ENCODE measurements at regions not wholly inside any gene's neighbourhood (a gene's known extent, or its start where the extent isn't known, plus 50 kb on each side); places are given as distances from the start of the nearest gene placed in this dataset.

DNA sequence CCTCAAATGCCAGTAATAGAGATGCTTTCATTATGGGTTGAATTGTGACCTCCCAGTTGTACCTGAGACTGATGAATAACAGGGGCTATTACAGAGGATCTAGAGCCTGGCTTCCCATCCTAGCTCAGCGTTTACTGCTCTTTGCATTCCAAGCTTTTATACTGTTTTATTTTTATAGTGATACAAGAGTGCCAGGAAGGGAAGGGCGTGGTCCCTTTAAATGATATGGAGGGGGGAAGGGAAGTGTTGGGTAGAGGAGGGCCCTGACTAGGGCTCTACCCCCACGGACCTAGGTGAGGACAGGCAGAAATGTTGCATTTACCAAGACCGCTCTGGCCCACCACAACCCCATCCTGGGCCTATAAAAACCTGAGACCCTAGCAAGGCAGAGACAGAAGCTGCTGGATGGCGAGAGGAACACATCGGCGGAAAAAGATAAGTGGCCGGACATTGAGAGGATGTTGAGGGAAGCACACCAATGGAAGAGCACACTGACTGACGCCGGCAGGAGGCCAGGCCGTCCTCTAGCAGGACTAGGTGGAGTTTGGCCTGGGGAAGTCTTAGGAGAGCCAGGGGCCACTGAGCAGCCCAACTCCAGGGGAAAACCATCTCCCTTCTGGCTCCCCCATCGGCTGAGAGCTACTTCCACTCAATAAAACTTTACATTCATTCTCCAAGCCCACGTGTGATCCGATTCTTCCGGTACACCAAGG, 1025.9 kb downstream of the TTLL7 start:
- Histone ChIP-seq H3K9me3 (no peaks in the 10 kb centered on the region), H3K4me1 (no peaks in the 10 kb centered on the region), H3K36me3 (no peaks in the 10 kb centered on the region), H3K27me3 (no peaks in the 10 kb centered on the region), H3K4me3 (no peak overlapping the region), H3K27ac (no peak overlapping the region)
- 50 to 81% methylated on average over 2 to 15 of the region's 15 CpGs for WGBS, 2 donors (ENCODE audit: low coverage in 1 of 2)
- no peak for DNase-seq
- in situ Hi-C loops (cut with MboI; ENCODE audit: low pct_ligation_motif_present in 1 of 4, low pct_unique_long_range_greater_than_20kb in 1 of 4, low sequenced_read_pairs in 3 of 4) (no loop called here), intact Hi-C loops (cut with DNase I; ENCODE audit: low total_unique reads) (no loop called here)
- TF ChIP-seq POLR2AphosphoS5 (IDR thresholded peaks at IDR 0.05) = no peak

DNA sequence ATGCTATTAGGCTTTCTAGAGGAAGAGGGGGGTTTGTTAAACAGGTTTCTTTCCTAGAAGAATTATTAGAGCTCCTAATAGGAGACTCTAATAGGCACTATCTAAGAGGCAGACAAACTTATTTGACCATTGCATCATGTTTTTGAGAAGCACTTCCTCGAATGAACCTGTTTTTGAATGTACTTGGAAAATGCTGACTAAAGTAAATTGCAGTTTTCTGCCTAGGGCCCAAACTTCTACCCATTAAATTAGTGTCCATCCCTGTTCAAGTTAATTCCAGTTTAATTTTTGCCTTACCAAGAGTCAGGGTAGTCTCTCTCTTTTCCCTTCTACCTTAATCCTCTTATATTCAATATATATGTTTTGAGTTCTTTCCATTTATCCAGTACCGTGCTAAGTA, 1029.6 kb downstream of the TTLL7 start:
- no peaks in the 10 kb centered on the region for H3K4me1 ChIP-seq
- DNase-seq = no peak
- no peaks in the 10 kb centered on the region for H3K36me3 ChIP-seq
- no peak overlapping the region for H3K4me3 ChIP-seq
- H3K27me3 ChIP-seq = no peaks in the 10 kb centered on the region
- in situ Hi-C loops (cut with MboI; ENCODE audit: low pct_ligation_motif_present in 1 of 4, low pct_unique_long_range_greater_than_20kb in 1 of 4, low sequenced_read_pairs in 3 of 4) (no loop called here), intact Hi-C loops (cut with DNase I; ENCODE audit: low total_unique reads) (no loop called here)
- 83 to 100% methylated on average over 1 to 2 of the region's 2 CpGs for WGBS, 2 donors (ENCODE audit: low coverage in 1 of 2)
- TF ChIP-seq POLR2A (IDR thresholded peaks at IDR 0.05) (no peak), EP300 (IDR thresholded peaks at IDR 0.05; ENCODE audit: low read depth) (no peak)
- H3K27ac ChIP-seq = no peak overlapping the region
- H3K9me3 ChIP-seq = no peaks in the 10 kb centered on the region

DNA sequence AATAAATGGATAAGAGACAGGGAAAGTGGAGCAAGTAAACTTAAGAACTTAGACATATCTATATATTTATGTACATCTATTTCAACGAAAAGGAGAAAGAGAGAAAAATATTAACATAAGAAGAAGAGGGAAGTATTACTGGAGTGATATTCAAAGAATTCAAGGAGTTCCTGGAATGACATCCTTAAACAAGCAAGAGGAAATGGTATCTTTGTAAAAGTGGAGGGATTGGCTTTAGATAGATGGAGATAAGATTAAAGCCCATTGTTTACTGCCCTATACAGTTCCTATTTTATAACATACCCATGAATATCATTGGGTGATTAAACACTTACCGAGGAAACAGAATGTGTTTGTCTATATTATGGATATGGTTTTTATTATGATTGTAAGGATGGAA, 1036.3 kb downstream of the TTLL7 start:
- TF ChIP-seq POLR2AphosphoS5 (IDR thresholded peaks at IDR 0.05) (no peak), EP300 (IDR thresholded peaks at IDR 0.05; ENCODE audit: low read depth) (no peak), POLR2A (IDR thresholded peaks at IDR 0.05) (no peak)
- TF ChIP-seq, protein P1, sequence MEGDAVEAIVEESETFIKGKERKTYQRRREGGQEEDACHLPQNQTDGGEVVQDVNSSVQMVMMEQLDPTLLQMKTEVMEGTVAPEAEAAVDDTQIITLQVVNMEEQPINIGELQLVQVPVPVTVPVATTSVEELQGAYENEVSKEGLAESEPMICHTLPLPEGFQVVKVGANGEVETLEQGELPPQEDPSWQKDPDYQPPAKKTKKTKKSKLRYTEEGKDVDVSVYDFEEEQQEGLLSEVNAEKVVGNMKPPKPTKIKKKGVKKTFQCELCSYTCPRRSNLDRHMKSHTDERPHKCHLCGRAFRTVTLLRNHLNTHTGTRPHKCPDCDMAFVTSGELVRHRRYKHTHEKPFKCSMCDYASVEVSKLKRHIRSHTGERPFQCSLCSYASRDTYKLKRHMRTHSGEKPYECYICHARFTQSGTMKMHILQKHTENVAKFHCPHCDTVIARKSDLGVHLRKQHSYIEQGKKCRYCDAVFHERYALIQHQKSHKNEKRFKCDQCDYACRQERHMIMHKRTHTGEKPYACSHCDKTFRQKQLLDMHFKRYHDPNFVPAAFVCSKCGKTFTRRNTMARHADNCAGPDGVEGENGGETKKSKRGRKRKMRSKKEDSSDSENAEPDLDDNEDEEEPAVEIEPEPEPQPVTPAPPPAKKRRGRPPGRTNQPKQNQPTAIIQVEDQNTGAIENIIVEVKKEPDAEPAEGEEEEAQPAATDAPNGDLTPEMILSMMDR (IDR thresholded peaks at IDR 0.05) = no peak
- no peak for DNase-seq
- 56 to 60% methylated on average over 2 of the region's 2 CpGs for WGBS, 2 donors (ENCODE audit: low coverage in 1 of 2)
- intact Hi-C loops (cut with DNase I; ENCODE audit: low total_unique reads) (no loop called here), in situ Hi-C loops (cut with MboI; ENCODE audit: low pct_ligation_motif_present in 1 of 4, low pct_unique_long_range_greater_than_20kb in 1 of 4, low sequenced_read_pairs in 3 of 4) (no loop called here)
- H3K27me3 ChIP-seq = no peaks in the 10 kb centered on the region
- no peaks in the 10 kb centered on the region for H3K4me1 ChIP-seq
- H3K9me3 ChIP-seq = no peaks in the 10 kb centered on the region
- no peak overlapping the region for H3K27ac ChIP-seq
- H3K36me3 ChIP-seq = no peaks in the 10 kb centered on the region
- H3K4me3 ChIP-seq = no peak overlapping the region

DNA sequence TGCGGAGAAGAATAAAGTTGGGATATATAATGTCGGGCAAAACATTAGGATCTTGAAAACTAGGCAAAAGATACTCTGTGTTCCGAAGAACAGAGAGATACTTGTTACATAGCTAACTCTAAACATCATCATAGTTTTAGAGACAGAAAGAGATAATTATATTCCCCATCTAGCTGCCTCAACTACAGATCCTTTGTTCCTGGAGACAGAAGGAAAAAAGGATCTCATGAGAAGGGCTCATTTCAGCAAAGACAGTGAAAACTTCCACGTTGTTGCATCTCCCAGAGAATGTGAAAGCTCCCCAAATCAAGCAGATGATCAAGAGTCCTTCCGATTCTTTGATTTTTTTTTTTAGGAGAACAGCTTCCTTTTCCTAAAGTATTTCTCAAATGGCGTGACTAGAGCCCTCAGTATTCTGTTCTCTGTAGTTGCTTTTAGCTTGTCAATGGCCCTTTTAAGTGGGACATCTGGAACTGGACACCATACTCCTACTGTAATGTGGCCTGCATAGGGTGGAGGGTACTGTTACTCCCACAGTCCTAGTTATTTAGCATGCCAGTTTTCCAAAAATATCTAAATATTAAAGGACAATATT, 1048.2 kb downstream of the TTLL7 start:
- Histone ChIP-seq H3K9me3 (no peaks in the 10 kb centered on the region), H3K36me3 (no peaks in the 10 kb centered on the region), H3K27me3 (no peaks in the 10 kb centered on the region), H3K4me3 (no peak overlapping the region), H3K27ac (no peak overlapping the region), H3K4me1 (no peaks in the 10 kb centered on the region)
- no peak for DNase-seq
- 75 to 81% methylated on average over 6 of the region's 6 CpGs for WGBS, 2 donors (ENCODE audit: low coverage in 1 of 2)
- in situ Hi-C loops (cut with MboI; ENCODE audit: low pct_ligation_motif_present in 1 of 4, low pct_unique_long_range_greater_than_20kb in 1 of 4, low sequenced_read_pairs in 3 of 4) (no loop called here), intact Hi-C loops (cut with DNase I; ENCODE audit: low total_unique reads) (no loop called here)
- TF ChIP-seq POLR2A (IDR thresholded peaks at IDR 0.05) = no peak
- TF ChIP-seq, protein P1 (IDR thresholded peaks at IDR 0.05) = no peak
- no peak for TF ChIP-seq EP300 (IDR thresholded peaks at IDR 0.05; ENCODE audit: low read depth)
- no peak for TF ChIP-seq POLR2AphosphoS5 (IDR thresholded peaks at IDR 0.05)

DNA sequence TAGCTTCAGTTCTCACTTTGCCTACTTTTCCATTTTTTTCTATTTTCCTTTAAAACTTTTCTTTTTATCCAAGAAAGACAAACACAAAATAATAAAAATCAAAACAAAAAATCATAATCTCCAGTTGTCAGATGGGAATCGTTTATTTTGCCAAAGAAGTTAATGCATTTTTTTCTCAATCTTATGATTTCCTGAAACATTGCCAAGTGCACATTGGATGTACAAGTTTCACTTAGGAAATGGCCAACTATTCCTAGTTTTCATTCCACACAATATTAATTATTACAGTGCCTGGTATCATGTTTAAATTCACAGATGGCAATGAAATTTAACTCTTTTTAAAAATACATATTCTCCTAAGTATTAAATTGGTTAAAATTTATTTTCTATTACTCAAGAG, 1050.5 kb downstream of the TTLL7 start:
- intact Hi-C loops (cut with DNase I; ENCODE audit: low total_unique reads) = no loop called here
- Histone ChIP-seq H3K27ac (no peak overlapping the region), H3K27me3 (no peaks in the 10 kb centered on the region), H3K9me3 (no peaks in the 10 kb centered on the region), H3K36me3 (no peaks in the 10 kb centered on the region), H3K4me1 (no peaks in the 10 kb centered on the region), H3K4me3 (no peak overlapping the region)
- in situ Hi-C loops (cut with MboI; ENCODE audit: low pct_ligation_motif_present in 1 of 4, low pct_unique_long_range_greater_than_20kb in 1 of 4, low sequenced_read_pairs in 3 of 4) = no loop called here
- no peak for DNase-seq
- 43 to 45% methylated on average over 1 of the region's 1 CpG for WGBS, 2 donors (ENCODE audit: low coverage in 1 of 2)
- TF ChIP-seq EP300 (IDR thresholded peaks at IDR 0.05; ENCODE audit: low read depth) = no peak
- TF ChIP-seq, protein P1 (IDR thresholded peaks at IDR 0.05) = no peak
